ENCODE measurements at regions not wholly inside any gene's neighbourhood (a gene's known extent, or its start where the extent isn't known, plus 50 kb on each side); places are given as distances from the start of the nearest gene placed in this dataset.

DNA sequence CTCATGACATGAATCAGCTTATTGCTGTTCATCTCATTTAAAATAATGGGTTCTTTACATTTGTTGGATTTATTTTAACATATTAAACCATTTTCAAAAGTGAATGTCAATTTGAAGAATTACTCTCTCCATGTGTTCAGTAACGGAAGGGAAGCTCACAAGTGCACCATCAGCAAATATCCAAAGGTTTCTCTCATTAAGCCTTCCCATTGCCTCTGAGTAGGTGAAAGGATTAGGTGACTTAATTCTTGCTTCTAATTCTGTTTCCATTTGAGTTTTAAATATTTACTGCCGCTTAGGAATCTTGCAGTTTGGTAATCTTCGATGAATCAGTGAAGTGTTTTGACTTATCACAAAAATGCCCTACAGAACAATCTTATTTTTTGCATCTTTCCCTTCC, 145.1 kb upstream of the NYAP2 start (continued):
- TF ChIP-seq HNF4G (IDR thresholded peaks at IDR 0.05) = no peak

DNA sequence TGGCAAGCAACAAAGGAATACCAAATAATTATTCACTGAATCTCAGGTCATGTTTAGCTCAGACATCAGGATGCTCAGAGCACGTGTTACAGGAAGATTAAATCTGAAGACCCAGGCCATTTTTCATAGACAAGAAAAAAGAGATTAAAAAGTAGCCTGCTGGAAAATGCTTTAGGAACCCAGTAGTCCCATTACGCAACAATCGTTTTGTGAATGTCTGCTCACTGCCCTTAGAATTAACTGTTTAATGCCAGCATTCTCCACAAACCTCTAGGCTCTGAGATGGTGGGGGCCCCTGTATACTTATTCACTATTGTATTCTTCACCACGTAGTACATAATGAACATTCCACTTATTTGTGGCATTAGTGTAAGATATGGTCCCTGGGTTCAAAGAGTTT, 154.6 kb upstream of the NYAP2 start:
- Histone ChIP-seq H3K36me3 (ENCODE audit: control insufficient read depth in 4 of 4, insufficient read depth in 3 of 4, low read depth in 1 of 4, low read length in 3 of 4) (no peaks in the 10 kb centered on the region), H3K4me3 (ENCODE audit: low read depth in 1 of 3, low read length in 3 of 3) (no peak overlapping the region), H3K9me3 (ENCODE audit: control insufficient read depth in 4 of 4, low read length in 3 of 4) (no peaks in the 10 kb centered on the region), H3K9ac (ENCODE audit: low read depth in 1 of 2, low read length in 2 of 2) (no peak overlapping the region), H3K27me3 (ENCODE audit: control insufficient read depth in 4 of 4, insufficient read depth in 4 of 4, low read length in 3 of 4) (no peaks in the 10 kb centered on the region), H3K4me1 (ENCODE audit: control insufficient read depth in 4 of 4, insufficient read depth in 4 of 4, low read length in 3 of 4) (no peaks in the 10 kb centered on the region), H3K27ac (ENCODE audit: low read depth in 1 of 2, low read length in 2 of 2) (no peak overlapping the region)
- 40% methylated on average over 4 of the region's 4 CpGs for WGBS
- TF ChIP-seq SP1 (IDR thresholded peaks at IDR 0.05) = no peak
- TF ChIP-seq HNF4G (IDR thresholded peaks at IDR 0.05) = no peak
- TF ChIP-seq, protein P1, sequence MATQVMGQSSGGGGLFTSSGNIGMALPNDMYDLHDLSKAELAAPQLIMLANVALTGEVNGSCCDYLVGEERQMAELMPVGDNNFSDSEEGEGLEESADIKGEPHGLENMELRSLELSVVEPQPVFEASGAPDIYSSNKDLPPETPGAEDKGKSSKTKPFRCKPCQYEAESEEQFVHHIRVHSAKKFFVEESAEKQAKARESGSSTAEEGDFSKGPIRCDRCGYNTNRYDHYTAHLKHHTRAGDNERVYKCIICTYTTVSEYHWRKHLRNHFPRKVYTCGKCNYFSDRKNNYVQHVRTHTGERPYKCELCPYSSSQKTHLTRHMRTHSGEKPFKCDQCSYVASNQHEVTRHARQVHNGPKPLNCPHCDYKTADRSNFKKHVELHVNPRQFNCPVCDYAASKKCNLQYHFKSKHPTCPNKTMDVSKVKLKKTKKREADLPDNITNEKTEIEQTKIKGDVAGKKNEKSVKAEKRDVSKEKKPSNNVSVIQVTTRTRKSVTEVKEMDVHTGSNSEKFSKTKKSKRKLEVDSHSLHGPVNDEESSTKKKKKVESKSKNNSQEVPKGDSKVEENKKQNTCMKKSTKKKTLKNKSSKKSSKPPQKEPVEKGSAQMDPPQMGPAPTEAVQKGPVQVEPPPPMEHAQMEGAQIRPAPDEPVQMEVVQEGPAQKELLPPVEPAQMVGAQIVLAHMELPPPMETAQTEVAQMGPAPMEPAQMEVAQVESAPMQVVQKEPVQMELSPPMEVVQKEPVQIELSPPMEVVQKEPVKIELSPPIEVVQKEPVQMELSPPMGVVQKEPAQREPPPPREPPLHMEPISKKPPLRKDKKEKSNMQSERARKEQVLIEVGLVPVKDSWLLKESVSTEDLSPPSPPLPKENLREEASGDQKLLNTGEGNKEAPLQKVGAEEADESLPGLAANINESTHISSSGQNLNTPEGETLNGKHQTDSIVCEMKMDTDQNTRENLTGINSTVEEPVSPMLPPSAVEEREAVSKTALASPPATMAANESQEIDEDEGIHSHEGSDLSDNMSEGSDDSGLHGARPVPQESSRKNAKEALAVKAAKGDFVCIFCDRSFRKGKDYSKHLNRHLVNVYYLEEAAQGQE (IDR thresholded peaks at IDR 0.05) = no peak
- TF ChIP-seq EGR1 (IDR thresholded peaks at IDR 0.05; ENCODE audit: low read depth in 2 of 2) = no peak
- TF ChIP-seq NR2F2 (IDR thresholded peaks at IDR 0.05) = no peak
- TF ChIP-seq JUND (IDR thresholded peaks at IDR 0.05) = no peak
- TF ChIP-seq, protein P2, sequence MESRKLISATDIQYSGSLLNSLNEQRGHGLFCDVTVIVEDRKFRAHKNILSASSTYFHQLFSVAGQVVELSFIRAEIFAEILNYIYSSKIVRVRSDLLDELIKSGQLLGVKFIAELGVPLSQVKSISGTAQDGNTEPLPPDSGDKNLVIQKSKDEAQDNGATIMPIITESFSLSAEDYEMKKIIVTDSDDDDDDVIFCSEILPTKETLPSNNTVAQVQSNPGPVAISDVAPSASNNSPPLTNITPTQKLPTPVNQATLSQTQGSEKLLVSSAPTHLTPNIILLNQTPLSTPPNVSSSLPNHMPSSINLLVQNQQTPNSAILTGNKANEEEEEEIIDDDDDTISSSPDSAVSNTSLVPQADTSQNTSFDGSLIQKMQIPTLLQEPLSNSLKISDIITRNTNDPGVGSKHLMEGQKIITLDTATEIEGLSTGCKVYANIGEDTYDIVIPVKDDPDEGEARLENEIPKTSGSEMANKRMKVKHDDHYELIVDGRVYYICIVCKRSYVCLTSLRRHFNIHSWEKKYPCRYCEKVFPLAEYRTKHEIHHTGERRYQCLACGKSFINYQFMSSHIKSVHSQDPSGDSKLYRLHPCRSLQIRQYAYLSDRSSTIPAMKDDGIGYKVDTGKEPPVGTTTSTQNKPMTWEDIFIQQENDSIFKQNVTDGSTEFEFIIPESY (IDR thresholded peaks at IDR 0.05) = no peak
- TF ChIP-seq, protein P3, sequence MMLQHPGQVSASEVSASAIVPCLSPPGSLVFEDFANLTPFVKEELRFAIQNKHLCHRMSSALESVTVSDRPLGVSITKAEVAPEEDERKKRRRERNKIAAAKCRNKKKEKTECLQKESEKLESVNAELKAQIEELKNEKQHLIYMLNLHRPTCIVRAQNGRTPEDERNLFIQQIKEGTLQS (IDR thresholded peaks at IDR 0.05) = no peak
- TF ChIP-seq, protein P4, sequence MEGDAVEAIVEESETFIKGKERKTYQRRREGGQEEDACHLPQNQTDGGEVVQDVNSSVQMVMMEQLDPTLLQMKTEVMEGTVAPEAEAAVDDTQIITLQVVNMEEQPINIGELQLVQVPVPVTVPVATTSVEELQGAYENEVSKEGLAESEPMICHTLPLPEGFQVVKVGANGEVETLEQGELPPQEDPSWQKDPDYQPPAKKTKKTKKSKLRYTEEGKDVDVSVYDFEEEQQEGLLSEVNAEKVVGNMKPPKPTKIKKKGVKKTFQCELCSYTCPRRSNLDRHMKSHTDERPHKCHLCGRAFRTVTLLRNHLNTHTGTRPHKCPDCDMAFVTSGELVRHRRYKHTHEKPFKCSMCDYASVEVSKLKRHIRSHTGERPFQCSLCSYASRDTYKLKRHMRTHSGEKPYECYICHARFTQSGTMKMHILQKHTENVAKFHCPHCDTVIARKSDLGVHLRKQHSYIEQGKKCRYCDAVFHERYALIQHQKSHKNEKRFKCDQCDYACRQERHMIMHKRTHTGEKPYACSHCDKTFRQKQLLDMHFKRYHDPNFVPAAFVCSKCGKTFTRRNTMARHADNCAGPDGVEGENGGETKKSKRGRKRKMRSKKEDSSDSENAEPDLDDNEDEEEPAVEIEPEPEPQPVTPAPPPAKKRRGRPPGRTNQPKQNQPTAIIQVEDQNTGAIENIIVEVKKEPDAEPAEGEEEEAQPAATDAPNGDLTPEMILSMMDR (IDR thresholded peaks at IDR 0.05; ENCODE audit: low read depth, low read length, missing input control) = no peak
- no peak for TF ChIP-seq FOXA1 (IDR thresholded peaks at IDR 0.05)
- TF ChIP-seq RXRA (IDR thresholded peaks at IDR 0.05) = no peak
- no peak for TF ChIP-seq YY1 (IDR thresholded peaks at IDR 0.05)
- TF ChIP-seq, protein P5, sequence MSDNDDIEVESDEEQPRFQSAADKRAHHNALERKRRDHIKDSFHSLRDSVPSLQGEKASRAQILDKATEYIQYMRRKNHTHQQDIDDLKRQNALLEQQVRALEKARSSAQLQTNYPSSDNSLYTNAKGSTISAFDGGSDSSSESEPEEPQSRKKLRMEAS (IDR thresholded peaks at IDR 0.05) = no peak
- DNase-seq (ENCODE audit: low spot score) = no peak

DNA sequence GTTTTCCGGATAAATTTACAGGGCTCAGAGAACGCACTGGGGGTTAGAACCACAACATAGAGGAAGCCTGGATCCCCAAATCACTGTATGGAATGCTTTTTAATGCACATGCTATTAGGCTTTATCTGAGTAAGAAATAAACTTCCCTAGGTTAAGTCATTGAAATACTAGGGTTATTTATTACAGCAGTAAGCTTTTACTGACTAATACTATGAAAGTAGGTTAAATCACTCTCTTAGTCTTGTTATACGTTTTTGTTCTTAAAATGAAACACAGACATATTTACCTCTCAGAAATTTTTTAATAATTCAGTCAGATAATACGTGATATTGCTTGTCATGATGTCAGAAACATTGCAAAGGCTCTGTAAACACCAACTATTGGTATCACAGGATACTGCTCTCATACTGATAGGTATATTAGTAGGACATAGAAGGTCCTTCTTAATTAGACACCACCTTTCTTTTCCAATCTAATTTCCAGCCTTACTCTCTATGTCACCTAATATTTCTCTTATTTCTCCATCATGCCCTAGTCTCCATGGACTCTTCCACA, 162.7 kb upstream of the NYAP2 start:
- Histone ChIP-seq H3K9me3 (ENCODE audit: control insufficient read depth in 4 of 4, low read length in 3 of 4) (no peaks in the 10 kb centered on the region), H3K27ac (ENCODE audit: low read depth in 1 of 2, low read length in 2 of 2) (no peak overlapping the region), H3K36me3 (ENCODE audit: control insufficient read depth in 4 of 4, insufficient read depth in 3 of 4, low read depth in 1 of 4, low read length in 3 of 4) (no peaks in the 10 kb centered on the region), H3K9ac (ENCODE audit: low read depth in 1 of 2, low read length in 2 of 2) (no peak overlapping the region), H3K4me3 (ENCODE audit: low read depth in 1 of 3, low read length in 3 of 3) (no peak overlapping the region), H3K4me1 (ENCODE audit: control insufficient read depth in 4 of 4, insufficient read depth in 4 of 4, low read length in 3 of 4) (no peaks in the 10 kb centered on the region), H3K27me3 (ENCODE audit: control insufficient read depth in 4 of 4, insufficient read depth in 4 of 4, low read length in 3 of 4) (no peaks in the 10 kb centered on the region)
- WGBS = 59% methylated on average over 4 of the region's 4 CpGs
- no peak for DNase-seq (ENCODE audit: low spot score)
- TF ChIP-seq EGR1 (IDR thresholded peaks at IDR 0.05; ENCODE audit: low read depth in 2 of 2) (no peak), YY1 (IDR thresholded peaks at IDR 0.05) (no peak)

All from liver (tissue), 8 donors.